GM06990 (cell line): ENCODE measurements at regions not wholly inside any gene's neighbourhood (a gene's known extent, or its start where the extent isn't known, plus 50 kb on each side); places are given as distances from the start of the nearest gene placed in this dataset.

Source experiments
- DNase-seq: peaks from one replicate; pipeline ENCODE4 v3.0.0-alpha.2; 2011; ENCODE audit not compliant: insufficient read length; ENCODE audit errors: extremely low read depth
- H3K27me3 ChIP-seq: replicated peaks from 2 replicates; pipeline ENCODE4 v1.6.0; 2011; ENCODE audit warnings: low read length; ENCODE audit not compliant: control insufficient read depth, insufficient read depth
- H3K36me3 ChIP-seq: 2 replicates; pipeline ENCODE4 v1.5.1; 2011; ENCODE audit warnings: low read length; ENCODE audit not compliant: control insufficient read depth, insufficient read depth
- H3K4me3 ChIP-seq: replicated peaks from 2 replicates; pipeline ENCODE4 v1.5.1; 2011; ENCODE audit warnings: low read depth, mild to moderate bottlenecking, control low read depth, low read length
- TF ChIP-seq, protein P1 (sequence below): IDR thresholded peaks from 2 replicates; pipeline ENCODE4 v1.5.1; 2011; ENCODE audit warnings: low read length, control low read depth, mild to moderate bottlenecking, inconsistent platforms; ENCODE audit not compliant: insufficient read depth, poor library complexity, severe bottlenecking

DNA sequence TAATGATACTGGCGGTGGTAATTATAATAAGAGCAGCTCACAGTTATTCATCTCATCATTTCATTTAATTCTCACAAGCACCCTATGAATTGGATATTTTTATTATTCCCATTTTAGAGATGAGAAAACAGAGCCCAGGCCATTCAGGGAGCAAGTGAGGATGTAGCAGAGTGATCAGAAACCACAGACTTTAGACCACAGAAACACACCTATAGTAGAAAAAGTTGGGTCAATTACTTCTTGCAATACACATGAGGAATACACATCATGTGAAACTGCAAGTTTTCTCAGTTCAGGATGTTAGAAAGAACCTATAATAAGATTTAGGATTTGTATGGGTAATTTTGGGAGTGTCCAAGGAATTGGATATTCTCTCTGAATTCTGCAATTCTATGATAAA lies 278.0 kb downstream of the ADRA2A start:
- no peaks in the 10 kb centered on the region for H3K27me3 ChIP-seq
- no peaks in the 10 kb centered on the region for H3K36me3 ChIP-seq
- no peak for DNase-seq
- no peak overlapping the region for H3K4me3 ChIP-seq
- TF ChIP-seq, protein P1, sequence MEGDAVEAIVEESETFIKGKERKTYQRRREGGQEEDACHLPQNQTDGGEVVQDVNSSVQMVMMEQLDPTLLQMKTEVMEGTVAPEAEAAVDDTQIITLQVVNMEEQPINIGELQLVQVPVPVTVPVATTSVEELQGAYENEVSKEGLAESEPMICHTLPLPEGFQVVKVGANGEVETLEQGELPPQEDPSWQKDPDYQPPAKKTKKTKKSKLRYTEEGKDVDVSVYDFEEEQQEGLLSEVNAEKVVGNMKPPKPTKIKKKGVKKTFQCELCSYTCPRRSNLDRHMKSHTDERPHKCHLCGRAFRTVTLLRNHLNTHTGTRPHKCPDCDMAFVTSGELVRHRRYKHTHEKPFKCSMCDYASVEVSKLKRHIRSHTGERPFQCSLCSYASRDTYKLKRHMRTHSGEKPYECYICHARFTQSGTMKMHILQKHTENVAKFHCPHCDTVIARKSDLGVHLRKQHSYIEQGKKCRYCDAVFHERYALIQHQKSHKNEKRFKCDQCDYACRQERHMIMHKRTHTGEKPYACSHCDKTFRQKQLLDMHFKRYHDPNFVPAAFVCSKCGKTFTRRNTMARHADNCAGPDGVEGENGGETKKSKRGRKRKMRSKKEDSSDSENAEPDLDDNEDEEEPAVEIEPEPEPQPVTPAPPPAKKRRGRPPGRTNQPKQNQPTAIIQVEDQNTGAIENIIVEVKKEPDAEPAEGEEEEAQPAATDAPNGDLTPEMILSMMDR, result no peak

DNA sequence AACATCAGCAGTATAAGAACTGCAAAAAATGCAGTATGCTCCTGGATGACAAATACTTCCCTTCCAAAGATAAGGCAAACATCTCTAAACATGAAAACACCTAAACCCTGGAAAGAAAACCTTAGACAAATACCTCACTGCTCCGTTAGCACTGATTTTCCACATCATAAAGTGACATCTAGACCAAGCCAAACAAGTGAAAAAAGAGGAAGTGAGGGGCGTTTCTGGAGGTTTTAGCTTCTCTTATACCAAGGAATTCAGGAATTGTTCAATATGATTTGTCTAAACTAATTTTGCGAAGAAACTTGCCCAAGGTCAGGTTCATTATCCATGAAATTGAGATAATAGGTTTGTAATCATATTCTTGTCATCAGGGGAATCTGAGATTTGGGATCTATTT lies 279.7 kb downstream of the ADRA2A start:
- no peak for DNase-seq
- H3K4me3 ChIP-seq, result no peak overlapping the region

DNA sequence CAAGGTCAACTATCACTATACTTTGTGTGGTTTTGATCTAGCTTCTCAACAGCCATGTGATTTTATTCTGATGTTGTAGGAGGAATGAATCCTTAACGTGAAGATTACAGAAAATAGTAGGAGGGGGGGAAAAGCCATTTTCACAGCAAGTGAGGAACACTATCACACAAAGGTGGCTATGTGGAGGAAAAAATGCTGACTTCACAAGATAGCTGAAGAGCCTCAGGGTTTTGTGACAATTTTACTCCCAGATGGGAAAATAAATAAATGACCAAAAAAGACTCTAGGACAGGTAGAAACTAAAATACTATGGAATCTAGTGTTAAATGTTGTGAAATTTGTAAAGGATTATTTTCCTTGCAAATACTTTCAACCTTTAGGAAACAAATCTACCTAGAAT lies 281.0 kb downstream of the ADRA2A start:
- DNase-seq, result no peak
- H3K36me3 ChIP-seq, result no peaks in the 10 kb centered on the region
- TF ChIP-seq, protein P1, result no peak
- H3K27me3 ChIP-seq, result no peaks in the 10 kb centered on the region
- no peak overlapping the region for H3K4me3 ChIP-seq

More for the DNA sequence above, 279.7 kb downstream of the ADRA2A start:
- TF ChIP-seq, protein P1, result no peak
- Histone ChIP-seq H3K27me3 (no peaks in the 10 kb centered on the region), H3K36me3 (no peaks in the 10 kb centered on the region)

DNA sequence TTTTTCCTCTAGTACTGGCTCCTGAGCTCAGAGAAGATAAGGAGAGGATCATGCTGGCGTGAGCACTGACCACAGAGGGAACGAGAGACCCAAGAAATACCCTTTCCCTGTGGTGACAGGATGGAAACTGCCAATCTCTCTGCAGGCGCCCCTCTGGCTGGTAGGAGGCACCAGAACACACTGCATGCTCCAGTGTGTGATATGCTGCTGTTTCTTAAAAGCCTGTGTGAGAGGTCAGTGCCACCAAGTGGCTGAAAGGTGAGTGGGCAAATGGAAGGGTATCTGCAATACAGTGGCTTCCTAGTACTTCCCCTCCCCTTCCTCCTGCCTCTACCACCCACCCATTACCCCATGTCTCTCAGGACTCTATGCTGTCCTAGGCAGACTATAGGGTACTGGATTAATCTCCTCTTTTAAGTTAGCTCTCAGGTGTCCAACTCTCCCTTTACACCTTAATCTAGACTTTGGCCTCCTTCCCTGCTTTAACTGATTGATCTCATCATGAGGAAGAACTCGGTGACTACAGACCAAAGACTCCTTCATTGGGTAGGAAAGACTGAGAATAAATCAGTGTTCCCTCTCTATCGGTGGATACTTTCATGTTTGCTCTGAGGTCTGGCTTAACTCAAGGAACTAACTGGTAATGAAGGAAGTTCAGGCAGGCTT lies 283.6 kb downstream of the ADRA2A start:
- Histone ChIP-seq H3K36me3 (no peaks in the 10 kb centered on the region), H3K4me3 (no peak overlapping the region), H3K27me3 (no peaks in the 10 kb centered on the region; the same call in 1 of the 2 replicates)
- TF ChIP-seq, protein P1, result peak; percentile 73
- DNase-seq, result no peak

DNA sequence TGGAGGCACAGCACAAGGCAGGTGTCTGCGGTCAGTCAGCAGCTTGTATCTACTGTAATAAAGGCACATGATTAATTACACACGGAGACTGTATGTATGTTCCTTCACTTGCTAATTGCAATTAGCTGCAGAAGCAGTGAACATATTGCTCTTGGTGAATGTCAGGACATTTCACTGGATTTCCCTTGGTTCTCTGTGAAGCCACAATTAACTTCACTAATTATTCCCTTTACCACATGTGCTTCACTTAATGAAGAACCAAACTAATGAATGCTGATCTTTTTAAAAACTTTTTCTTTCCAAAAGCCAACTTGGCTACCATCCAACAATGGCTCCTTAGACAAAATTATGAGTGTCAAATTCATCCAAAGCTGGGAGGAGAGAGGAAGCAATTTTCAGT lies 290.7 kb downstream of the ADRA2A start:
- Histone ChIP-seq H3K27me3 (no peaks in the 10 kb centered on the region; the same call in 1 of the 2 replicates), H3K4me3 (no peak overlapping the region), H3K36me3 (no peaks in the 10 kb centered on the region)
- TF ChIP-seq, protein P1, result no peak
- no peak for DNase-seq

DNA sequence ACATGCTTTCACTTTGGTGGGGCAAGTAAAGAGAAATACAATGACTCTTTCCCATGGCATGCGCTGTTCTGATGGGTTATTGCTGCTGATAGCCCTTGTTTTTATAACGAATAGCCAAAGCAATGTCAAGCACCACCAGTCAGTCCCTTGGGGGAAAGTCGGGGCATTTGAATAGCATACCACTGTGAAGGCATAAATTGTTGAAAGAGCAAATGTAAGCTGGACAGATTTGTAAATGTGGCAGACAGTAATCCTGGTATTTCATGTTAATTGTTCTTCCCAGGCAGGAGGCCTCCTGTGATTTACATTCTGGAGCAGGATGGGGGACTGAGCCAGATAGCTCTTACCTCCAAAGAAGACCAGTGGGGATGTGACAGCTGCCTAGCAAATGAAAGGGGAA lies 293.3 kb downstream of the ADRA2A start:
- Histone ChIP-seq H3K27me3 (no peaks in the 10 kb centered on the region), H3K36me3 (no peaks in the 10 kb centered on the region), H3K4me3 (no peak overlapping the region)
- TF ChIP-seq, protein P1, result no peak
- DNase-seq, result no peak
